Activated effector memory CD4-positive, alpha-beta T cell treated with anti-CD3 and anti-CD28 coated beads, Interleukin-2, amount 50 U/mL, for 16 hours (primary cell): ENCODE measurements at regions not wholly inside any gene's neighbourhood (a gene's known extent, or its start where the extent isn't known, plus 50 kb on each side); places are given as distances from the start of the nearest gene placed in this dataset.

Experiments
- DNase-seq: peaks from one replicate; pipeline ENCODE4 v3.0.0-alpha.2; 2020

DNA sequence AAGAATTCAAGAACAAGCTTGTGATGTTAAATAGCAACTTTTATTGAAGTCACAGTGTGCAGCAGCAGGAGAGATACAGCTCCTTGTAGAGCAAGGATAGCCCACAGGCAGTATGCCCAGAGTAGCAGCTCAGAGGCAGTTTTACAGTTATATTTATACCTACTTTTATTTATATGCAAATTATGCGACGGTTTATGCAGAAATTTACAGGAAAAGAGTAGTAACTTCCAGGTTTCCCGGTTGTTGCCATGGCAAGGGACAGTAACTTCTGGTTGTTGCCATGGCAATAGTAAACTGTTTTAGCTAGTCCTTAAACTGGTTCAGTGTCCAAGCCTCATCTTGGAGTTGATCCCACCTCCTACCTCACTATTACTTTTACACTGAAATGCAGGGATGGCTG is 344.6 kb upstream of the LYPLAL1 start:
- no peak for DNase-seq

DNA sequence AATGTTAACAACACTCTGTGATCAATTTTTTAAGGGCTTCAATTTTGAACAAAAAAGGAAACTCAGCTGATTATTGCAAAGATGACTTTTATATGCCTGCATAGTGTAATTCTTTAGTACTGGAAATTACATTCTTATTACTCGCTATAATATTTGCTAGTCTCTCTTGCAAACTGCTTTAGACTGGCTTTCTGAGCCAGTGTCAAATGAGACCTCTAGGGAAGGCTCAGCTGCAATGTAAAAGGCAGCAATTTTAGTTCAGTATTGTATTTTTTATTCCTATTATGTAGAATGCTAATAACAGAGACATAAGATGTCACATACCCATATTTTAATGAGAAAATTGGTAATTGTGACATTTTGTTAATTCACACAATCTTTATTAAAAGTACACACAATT is 338.1 kb upstream of the LYPLAL1 start:
- DNase-seq, result no peak

DNA sequence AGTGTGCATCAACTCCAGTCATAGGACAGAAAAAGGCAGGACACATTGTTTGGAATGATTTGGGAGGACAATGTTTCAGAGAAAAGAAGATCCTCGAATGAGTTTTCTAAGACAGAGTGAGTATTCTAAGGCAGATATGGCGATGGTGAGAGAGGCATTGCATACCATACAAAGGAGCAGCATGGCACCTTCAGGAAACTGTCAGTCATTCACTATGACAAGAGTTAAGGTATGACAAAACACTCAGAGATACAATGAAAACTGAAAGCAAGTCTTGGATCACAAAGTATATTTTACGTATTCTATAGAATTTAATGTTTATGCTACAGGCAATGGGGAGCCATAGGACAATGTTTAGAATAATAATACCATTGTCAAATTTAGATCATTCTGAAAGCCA is 337.4 kb upstream of the LYPLAL1 start:
- no peak for DNase-seq

DNA sequence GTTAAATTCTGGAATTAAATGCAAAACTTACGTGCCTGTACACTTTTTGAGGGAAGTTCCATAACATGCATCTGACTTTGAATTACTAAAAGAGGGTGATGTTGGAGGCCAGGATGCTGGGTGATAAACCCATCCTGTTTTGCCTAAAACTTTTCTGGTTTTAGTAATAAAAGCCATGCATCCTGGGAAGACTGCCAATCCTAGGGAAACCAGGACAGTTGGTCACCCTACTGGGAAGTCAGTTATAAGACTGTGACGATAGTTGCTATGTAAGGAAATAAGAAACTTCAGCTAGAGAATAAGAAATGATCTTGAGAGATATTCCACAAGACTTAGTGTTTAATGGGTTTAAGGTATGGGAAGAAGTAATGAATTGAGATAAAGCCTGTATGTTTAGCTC is 336.6 kb upstream of the LYPLAL1 start:
- no peak for DNase-seq

DNA sequence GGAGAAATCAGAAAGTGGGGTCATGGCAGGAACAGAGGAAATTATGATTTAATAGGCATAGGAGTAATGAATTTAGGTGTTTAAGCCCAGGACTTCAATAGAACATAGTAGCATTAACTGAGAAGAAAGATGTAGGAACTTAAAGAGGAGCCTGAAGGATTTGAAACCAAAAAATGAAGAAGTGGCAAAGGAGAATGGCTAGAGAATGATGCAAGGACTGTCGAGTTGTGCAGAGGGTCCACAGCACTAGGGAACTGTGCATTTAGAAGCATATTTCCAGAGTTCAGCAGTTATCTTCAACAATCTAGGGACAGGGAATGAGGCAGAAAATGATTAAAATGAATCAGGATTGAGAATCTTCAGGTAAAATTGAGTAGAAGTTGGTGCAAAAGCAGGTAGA is 328.1 kb upstream of the LYPLAL1 start:
- DNase-seq, result no peak

DNA sequence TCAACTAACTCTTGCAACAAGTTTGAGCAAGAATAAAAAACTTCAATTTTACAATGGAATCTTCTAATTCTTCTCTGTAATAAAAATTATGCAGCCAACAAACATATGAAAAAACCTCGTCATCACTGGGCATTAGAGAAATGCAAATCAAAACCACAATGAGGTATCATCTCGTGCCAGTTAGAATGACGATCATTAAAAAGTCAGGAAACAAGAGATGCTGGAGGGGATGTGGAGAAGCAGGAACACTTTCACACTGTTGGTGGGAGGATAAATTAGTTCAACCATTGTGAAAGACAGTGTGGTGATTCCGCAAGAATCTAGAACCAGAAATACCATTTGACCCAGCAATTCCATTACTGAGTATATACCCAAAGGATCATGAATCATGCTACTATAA is 327.5 kb upstream of the LYPLAL1 start:
- no peak for DNase-seq

DNA sequence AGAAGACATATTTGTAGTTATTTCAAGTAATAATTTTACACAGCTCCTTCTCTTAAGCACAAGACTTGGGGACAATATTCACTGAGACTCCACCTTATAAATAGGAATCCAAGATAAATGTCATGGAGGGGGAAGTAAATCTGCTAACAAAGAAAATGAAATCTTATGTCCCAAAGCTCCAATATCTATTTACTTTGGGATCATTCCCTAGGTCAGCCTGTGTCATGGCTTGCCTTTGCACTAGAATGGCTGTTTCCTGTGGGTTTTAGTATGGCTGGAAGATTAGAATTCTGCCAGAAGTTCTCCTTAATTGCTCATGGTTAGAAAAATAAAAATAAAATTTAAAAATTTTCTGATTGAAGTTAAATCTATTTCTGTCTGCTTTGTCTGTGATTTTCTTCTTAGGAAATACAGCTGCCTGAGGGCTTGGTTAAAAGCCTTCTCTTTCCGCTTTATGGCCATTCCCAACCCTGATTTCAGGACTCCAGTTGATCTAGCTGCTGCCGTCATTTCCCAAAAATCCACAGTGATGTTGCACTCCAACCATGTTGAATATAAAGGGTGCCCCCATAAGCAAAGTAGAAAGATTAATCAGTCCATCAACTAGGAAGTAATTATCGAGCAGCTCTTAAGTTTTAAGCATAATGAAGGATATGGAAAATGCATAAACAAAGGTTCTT is 326.4 kb upstream of the LYPLAL1 start:
- DNase-seq, result no peak

DNA sequence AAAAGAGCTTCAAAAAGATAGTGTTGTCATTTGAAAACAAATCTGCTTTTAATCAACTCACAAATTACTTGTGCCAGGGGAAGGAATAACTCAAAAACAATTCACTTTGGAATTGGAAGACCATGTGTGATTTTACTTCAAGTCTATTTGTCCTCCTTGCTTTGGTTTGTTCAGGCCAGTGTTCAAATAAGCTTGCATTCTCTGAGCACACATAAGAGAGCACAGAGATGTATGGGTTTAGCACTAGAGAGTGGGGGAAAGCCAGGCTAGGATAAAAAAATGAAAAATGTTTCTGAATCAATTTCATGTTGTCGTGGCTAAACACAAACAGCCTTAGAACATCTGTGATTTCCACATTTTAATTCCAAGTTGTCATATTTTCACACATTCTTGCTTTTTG is 325.7 kb upstream of the LYPLAL1 start:
- no peak for DNase-seq

DNA sequence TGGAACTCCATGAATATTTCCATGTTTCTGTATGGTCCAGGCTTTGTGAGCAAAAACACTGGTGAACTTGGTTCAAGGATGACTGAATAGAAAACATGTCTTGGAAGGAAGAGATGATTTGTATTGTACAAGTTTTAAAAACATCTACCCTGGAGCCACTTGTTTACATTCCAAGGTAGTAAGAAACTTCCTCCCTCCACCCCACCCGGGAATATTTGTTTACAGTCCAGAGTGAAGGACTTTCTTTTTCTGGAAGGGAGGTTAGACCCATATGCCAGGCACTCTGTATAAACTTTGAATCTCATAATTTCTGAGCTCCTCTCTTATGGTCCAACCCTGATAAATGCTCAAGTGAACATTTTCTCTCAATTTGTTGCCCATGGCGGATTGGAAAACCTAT is 323.3 kb upstream of the LYPLAL1 start:
- DNase-seq, result no peak

DNA sequence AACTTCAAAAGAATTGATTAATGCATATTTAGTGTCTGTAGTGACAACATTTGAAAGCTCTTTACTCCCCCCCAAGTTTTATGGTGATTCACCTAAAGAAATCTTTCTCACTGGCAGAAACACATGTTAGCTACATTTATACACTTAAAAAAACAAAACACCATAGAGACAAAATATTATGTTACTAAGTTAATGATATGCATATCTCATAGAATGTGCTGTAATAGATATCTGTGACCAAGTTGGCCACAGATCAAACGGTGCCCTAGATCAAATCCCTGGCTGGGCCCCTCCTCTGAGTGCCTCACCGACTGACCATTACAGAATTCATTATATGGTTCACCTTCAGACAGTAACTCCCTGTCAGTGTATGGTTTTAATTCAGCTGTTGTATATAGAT is 322.1 kb upstream of the LYPLAL1 start:
- DNase-seq, result no peak

DNA sequence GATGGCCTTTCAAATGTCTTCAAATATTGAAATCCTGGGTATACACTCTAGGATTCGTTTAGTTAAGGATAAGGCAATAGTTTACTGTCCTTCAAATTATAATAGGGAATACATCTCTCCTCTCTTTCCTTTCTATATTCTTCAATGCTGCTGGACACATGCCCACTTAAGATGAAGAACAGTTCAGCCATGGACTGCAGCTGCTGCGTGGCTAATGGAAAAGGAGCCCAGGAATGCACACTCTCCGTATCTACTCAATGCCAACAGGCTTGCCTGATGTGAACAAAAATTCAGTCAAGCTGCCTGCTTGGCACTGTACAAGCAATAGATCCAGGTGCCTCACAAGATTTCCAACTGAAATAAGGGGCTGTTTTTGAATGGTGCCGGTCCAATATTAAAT is 321.2 kb upstream of the LYPLAL1 start:
- no peak for DNase-seq

DNA sequence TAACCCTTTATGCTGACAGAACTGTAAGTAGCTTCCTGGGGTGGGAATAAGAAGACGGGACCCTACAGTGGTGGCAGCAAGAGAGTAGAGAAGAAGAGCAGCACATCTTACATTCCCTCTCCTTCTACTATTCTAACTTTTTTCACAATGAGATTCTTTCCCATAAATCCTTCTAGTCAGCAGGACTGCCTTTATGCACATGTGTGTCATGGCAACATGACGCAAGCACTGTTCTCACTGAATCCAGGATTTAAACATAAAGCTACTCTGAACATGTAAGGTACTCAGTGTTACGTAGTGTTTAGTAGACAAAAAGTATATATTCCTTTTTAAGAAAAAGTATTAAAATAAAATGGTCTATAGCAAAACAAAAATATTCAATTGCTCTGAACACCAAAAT is 309.7 kb upstream of the LYPLAL1 start:
- DNase-seq, result no peak

DNA sequence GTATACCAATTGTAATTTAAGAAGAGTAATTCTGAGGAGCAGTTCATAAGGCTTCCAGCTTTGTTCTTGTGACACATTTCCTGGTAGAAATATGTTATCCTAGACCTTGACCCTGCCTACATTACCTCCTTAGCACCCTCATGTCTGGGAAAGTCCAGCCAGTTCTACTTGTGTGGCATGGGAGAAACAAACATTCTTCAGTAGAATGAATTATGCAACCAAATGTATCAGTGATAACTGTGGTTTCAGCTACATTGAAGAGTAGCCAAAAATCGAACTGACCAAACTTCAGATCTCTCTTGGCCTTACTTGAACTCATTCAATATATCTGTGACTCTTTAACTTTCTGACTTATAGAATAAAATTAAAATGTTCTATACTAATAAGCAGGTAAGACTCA is 308.1 kb upstream of the LYPLAL1 start:
- no peak for DNase-seq

DNA sequence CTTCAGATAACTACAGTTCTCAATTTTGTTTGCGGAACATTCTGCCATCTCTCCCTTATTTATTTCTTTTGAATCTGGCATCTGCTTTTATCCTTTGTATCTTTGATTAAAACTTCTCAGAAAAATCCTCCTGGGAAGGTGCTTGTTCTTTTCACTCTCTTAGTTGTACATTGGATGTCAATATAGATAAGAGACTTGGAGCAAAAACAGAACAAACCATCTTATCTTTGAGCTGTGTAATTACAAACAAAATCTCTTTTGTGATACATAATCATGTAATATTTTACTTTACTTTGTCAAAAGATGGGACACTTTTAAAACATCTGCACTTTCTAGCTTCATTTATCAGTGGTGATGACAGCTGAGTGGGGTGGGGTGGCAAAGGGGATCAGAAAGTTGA is 307.2 kb upstream of the LYPLAL1 start:
- no peak for DNase-seq

DNA sequence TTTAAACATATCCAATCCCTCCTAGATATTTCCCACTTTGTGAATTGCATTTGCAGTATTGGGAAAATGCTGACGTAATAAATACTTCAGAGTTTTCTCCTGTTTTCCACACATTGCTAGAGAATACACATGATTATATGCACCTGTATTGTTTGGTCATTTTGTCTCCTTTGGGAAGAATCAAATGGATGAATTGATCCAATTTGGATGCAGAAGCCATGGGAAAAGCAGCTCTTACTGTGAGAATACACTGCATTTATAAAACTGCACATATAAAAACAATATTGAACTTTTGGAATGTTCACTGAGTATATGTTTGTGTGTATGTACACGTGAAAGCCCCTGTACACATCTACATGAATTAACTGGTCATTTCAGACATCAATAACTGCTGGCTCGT is 306.6 kb upstream of the LYPLAL1 start:
- no peak for DNase-seq

DNA sequence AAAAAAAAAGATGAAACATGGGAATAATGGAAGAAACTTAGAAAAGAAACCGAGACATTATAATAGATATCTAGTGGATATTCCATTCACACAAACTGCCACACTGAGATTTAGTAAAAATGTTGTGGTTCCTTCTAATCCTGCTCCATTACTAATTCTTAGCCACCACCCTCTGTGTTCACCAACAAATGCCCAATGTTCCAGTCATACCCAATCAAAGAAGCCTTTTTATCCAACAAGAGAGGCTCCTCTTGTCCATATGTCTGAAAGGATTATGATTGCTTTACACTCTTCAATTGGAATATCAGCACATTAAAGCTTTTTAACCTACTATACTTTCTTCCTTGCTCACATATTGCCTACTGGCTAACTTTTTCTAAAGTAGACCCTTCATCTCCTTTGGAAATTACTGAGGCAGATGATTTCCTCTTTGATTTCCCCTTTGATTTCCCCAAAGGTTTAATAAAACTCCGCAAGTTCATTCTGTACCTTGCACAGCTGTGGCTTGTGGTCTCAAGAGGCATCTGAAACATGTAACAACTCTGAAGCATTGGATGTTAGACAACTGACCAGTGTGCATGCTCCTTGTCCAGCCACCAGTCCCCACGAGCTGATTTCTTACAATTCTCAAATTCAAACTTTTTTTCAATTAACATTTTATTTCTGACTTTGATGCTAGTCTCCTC is 305.6 kb upstream of the LYPLAL1 start:
- no peak for DNase-seq

DNA sequence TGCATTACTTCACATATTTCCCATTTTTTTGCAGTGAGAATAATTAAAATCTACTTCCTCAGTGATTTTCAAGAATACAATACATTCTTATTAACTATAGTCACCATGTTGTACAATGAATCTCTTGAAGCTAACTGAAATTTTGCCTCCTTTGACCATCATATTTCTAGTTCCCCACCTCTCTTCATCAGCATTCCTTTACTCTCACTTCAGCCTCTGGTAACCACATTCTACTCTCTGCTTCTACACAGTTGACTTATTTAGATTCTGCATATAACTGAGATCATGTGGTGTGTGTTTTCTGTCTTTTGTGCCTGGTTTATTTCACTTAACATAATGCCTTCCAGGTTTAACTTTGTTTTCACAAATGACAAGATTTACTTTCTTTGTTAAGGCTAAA is 304.4 kb upstream of the LYPLAL1 start:
- no peak for DNase-seq

DNA sequence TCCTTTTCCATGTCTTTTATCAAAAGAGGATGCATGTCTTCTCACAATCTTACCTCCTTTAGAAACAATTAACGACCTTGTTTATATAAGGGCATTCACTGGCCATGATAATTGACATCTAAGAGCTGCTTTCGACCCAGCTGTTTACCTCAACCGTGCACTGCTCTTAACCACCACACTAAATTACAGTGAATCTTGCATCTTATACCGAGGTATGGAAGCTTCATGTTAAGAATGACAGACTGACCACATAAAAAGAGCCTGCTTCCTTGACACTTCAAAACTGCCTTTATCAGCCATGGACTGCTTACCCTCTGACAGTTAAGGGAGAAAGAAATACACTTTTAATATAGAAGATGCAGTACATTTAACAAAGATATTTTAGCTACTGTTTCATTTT is 301.7 kb upstream of the LYPLAL1 start:
- DNase-seq, result no peak

DNA sequence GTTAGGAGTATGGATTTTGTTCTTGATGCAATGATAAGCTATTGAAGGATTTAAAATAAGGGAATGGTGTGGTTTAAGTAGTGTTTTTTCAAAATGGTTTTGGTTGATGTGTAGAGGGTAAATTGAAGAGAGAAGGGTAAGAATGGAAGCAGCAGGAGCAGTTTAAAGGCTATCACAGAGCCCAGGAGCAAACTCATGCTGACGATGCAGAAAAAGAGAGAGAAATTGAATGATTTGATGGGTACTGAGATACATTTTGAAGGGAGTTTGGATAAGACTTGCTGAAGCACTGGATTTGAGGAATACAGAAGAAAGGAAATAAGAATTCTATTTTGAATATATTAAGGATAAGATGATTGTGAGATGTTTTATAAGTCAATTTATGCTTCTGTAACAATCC is 300.8 kb upstream of the LYPLAL1 start:
- DNase-seq, result no peak

DNA sequence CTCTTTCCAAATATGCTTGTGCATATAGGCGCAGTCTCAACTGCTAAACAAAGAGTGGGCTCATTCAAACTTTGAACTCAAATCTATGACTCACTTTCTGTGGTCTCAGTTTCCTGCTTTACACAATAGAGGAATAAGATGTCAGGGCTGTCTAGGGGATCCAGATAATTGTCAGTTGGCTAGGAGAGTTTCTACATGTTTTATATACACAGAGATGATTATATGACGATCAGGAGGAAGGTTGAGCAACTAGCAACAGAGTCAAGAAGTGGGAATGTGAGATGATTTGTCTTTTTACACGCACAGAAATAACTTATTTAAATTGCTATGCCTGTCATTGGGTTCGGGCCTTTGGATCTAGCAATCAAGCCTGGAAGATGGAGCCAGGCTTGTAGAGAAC is 299.4 kb upstream of the LYPLAL1 start:
- no peak for DNase-seq

DNA sequence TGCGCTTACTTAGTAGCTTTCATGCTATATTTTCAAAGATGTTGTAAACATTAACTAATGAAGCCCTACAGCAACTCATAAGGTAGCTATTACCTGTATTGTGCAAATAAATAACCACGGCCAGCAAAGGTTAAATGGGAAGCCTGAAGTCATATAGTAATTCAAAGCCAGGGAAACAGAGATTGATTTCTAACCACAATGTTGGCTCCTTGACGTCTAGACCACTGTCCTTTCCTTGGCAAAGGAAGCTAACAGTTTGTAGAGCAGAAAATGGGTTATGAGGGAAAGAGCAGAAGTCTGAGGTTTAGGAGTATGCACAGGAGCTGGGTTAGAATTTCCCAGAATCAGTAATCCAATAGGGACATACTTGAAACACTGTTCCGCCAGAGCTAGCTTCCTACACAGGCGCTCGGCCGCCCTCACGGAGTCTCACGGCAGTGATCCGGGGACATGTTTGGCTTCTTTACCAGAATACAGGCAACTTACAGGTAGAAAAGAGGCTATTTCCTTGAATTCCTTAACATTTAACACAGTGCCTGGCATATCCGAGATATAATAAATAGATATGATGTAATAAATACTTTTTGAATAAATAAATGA is 298.8 kb upstream of the LYPLAL1 start:
- DNase-seq, result no peak

DNA sequence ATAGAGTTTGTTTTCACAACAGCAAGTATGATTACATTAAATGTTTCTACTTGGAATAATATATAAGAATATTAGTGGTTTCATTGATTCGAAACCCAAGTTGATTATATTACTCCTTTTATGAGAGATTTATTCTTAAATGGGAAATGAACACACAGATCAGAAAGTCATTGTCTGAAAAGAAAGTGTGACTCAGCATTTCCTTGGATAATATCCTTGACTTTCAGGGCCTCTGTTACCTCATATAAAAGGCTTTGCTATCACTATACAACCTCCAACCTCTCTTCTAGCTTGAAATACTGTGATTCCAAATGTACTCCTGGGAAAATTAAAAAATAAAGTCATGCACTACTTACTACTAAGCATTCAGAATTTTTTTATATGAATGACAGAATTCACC is 295.3 kb upstream of the LYPLAL1 start:
- no peak for DNase-seq

DNA sequence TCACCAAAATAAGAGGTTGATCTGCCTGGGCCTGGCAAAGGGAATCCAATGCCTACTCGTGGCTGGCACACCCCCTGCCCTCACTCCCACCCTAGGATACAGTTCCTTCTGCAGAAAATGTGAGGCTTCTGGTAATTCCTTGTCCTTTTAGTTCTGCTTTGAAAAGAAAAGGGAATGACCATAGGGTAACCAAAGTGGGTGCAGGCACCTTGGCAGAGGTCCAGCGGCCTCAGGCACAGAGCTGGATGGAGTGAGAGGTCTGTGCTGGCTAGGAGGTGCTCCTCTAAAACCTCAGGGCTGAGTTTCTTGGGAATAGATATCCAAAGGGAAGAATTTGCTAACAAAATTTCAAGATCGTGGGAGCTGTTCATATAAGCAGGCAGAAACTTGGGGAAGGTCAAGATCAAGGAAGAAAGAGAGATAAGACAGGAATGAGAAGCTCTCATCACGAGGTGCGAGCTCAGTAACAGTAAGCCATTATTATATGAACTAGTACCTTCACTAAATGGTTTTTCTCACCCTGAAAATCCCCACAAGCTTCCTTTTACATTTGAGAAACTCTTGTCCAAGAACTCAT is 293.1 kb upstream of the LYPLAL1 start:
- no peak for DNase-seq

DNA sequence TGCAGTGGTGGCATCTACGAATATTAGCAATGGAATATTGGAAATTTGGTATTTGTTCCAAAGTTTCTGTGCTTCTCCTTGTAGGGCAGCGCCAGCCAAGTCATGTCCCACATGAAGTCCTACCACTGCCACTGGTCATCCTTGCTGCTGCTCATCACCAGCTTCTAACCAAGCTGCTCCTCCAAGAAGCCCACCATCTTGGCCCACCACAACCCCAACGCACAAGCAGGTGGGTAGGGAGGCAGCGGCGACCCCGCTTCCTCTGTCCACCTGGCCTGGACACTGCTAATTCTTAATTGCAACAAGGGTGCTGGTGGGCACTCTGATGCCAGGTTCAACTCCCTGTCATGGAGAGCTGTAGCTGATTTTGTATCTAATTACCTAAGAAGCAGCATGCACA is 291.2 kb upstream of the LYPLAL1 start:
- DNase-seq, result no peak
